Activated CD8-positive, alpha-beta memory T cell treated with anti-CD3 and anti-CD28 coated beads, Interleukin-2, amount 10 ng/mL, durations not matched to agents 7 days and 5 days (primary cell): ENCODE measurements at regions not wholly inside any gene's neighbourhood (a gene's known extent, or its start where the extent isn't known, plus 50 kb on each side); places are given as distances from the start of the nearest gene placed in this dataset.

Source experiments
- ATAC-seq: fragments of 150-1000 bp; cut with Tn5 transposase; one replicate; pipeline ENCODE4 v1.10.0; 2021; ENCODE audit warnings: moderate library complexity
- CTCF ChIA-PET: fragments of 350-600 bp; sonication (Branson Sonifier 250); formaldehyde crosslinking; loops from one replicate; lab custom pipeline; 2021; ENCODE audit warnings: antibody characterized with exemption; lab: Charles Lee
- DNase-seq: peaks from one replicate; pipeline ENCODE4 v3.0.0-alpha.2; 2020
- H3K27ac Mint-ChIP-seq: one replicate; pipeline ENCODE4 v1.8.0; 2021; ENCODE audit warnings: mild to moderate bottlenecking, mixed read lengths
- H3K27me3 Mint-ChIP-seq: one replicate; pipeline ENCODE4 v1.8.0; 2021; ENCODE audit warnings: mixed read lengths
- H3K36me3 Mint-ChIP-seq: one replicate; pipeline ENCODE4 v1.8.0; 2021; ENCODE audit warnings: mild to moderate bottlenecking, mixed read lengths
- H3K4me1 Mint-ChIP-seq: one replicate; pipeline ENCODE4 v1.8.0; 2021; ENCODE audit warnings: mixed read lengths
- H3K4me3 Mint-ChIP-seq: one replicate; pipeline ENCODE4 v1.8.0; 2021; ENCODE audit warnings: mild to moderate bottlenecking, moderate library complexity, mixed read lengths
- H3K9me3 Mint-ChIP-seq: one replicate; pipeline ENCODE4 v1.8.0; 2022; ENCODE audit warnings: low read depth, mixed read lengths

GRCh38 chr9:95749493-95749892 is 126.0 kb upstream of the ERCC6L2 start:
- Mint-ChIP-seq H3K36me3 (no peaks in the 10 kb centered on the region), H3K9me3 (no peaks in the 10 kb centered on the region), H3K4me1 (peaks cover 10% of the 10 kb centered on the region), H3K27me3 (peaks cover 34% of the 10 kb centered on the region), H3K27ac (no peak overlapping the region), H3K4me3 (no peak overlapping the region)
- ATAC-seq (no peak), DNase-seq (no peak)
- CTCF ChIA-PET, result no interaction called here

- H3K9me3 Mint-ChIP-seq, result no peaks in the 10 kb centered on the region
- H3K27me3 Mint-ChIP-seq, result peaks cover 35% of the 10 kb centered on the region
- CTCF ChIA-PET, result interaction anchor here (1.3 kb wide), 1 partner anchor 10 kb away, joined by 4 read pairs; no protein-coding TSS in a partner anchor
- no peak overlapping the region for H3K4me3 Mint-ChIP-seq
- H3K36me3 Mint-ChIP-seq, result no peaks in the 10 kb centered on the region
- no peak for ATAC-seq
- peaks cover 10% of the 10 kb centered on the region for H3K4me1 Mint-ChIP-seq
- H3K27ac Mint-ChIP-seq, result no peak overlapping the region
- DNase-seq, result no peak
Measured at GRCh38 chr9:95746408-95747180, 128.9 kb upstream of the ERCC6L2 start.

- CTCF ChIA-PET, result no interaction called here
- H3K27ac Mint-ChIP-seq, result no peak overlapping the region
Measured at GRCh38 chr9:95742821-95743220, 132.7 kb upstream of the ERCC6L2 start.

DNA sequence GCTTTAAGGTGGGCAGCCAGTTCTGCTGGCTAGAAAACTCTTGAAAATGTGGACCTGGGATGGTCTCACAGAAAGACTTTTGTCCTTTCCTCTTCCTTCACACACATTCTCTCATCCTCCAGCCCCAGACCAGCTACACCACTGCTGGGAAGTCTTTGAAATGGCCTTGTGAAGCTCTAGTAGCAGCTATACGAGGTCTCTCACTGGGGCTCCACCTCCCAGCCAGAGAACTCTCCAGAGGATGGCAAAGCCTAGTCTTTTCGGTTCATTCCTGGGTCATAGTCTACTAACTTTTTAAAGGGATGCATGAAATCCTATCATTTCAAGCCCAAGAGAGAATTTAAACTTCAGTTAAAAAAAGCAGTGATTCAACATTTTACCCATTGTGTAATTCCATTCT is 133.9 kb upstream of the ERCC6L2 start:
- CTCF ChIA-PET, result no interaction called here
- DNase-seq (no peak), ATAC-seq (no peak)
- H3K36me3 Mint-ChIP-seq, result no peaks in the 10 kb centered on the region
- peaks cover 8% of the 10 kb centered on the region for H3K4me1 Mint-ChIP-seq
- peaks cover 22% of the 10 kb centered on the region for H3K27me3 Mint-ChIP-seq
- H3K4me3 Mint-ChIP-seq, result no peak overlapping the region
- H3K27ac Mint-ChIP-seq, result no peak overlapping the region
- H3K9me3 Mint-ChIP-seq, result no peaks in the 10 kb centered on the region

More at GRCh38 chr9:95742821-95743220, 132.7 kb upstream of the ERCC6L2 start:
- H3K27me3 Mint-ChIP-seq, result peaks cover 25% of the 10 kb centered on the region
- no peaks in the 10 kb centered on the region for H3K9me3 Mint-ChIP-seq
- peaks cover 8% of the 10 kb centered on the region for H3K4me1 Mint-ChIP-seq
- no peak overlapping the region for H3K4me3 Mint-ChIP-seq
- ATAC-seq (no peak), DNase-seq (no peak)
- H3K36me3 Mint-ChIP-seq, result no peaks in the 10 kb centered on the region

GRCh38 chr9:95740217-95741004 is 135.1 kb upstream of the ERCC6L2 start:
- no peak overlapping the region for H3K27ac Mint-ChIP-seq
- H3K27me3 Mint-ChIP-seq, result peaks cover 25% of the 10 kb centered on the region
- no peak overlapping the region for H3K4me3 Mint-ChIP-seq
- CTCF ChIA-PET, result no interaction called here
- no peaks in the 10 kb centered on the region for H3K9me3 Mint-ChIP-seq
- ATAC-seq, result no peak
- DNase-seq, result no peak
- no peaks in the 10 kb centered on the region for H3K36me3 Mint-ChIP-seq
- peaks cover 8% of the 10 kb centered on the region for H3K4me1 Mint-ChIP-seq

DNA sequence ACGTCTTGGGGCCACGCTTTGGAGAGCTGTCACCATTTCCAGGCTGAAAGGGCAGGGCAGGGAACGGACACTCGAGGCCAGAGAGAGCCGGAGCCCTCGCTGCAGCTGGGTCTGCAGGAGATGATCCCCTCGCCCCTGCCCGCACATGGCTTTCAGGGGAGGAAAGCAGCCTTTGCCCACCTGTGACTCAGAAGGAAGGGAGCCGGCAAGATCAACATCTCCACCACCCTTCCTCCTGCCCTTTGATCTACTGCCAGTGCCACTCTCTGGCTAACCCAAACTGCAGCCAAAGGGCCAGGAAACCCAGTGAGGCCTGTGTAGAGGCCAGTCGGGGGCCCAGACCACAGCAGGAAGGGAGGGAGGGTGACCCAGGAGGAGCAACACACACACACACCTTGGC is 137.1 kb upstream of the ERCC6L2 start:
- CTCF ChIA-PET, result interaction anchor here (1.1 to 2.3 kb wide), 2 partner anchors 11 to 610 kb away, joined by 3 to 5 read pairs; no protein-coding TSS in a partner anchor
- DNase-seq (no peak), ATAC-seq (no peak)
- Mint-ChIP-seq H3K9me3 (no peaks in the 10 kb centered on the region), H3K36me3 (no peaks in the 10 kb centered on the region), H3K4me3 (no peak overlapping the region), H3K27ac (no peak overlapping the region), H3K27me3 (peaks cover 29% of the 10 kb centered on the region), H3K4me1 (peaks cover 8% of the 10 kb centered on the region)

- H3K27ac Mint-ChIP-seq, result no peak overlapping the region
- DNase-seq (no peak), ATAC-seq (no peak)
- CTCF ChIA-PET, result interaction anchor here (1.0 to 1.1 kb wide), 2 partner anchors 10 to 480 kb away, joined by 3 to 6 read pairs; no protein-coding TSS in a partner anchor
- no peak overlapping the region for H3K4me3 Mint-ChIP-seq
- H3K4me1 Mint-ChIP-seq, result peaks cover 8% of the 10 kb centered on the region
- peaks cover 34% of the 10 kb centered on the region for H3K27me3 Mint-ChIP-seq
- H3K36me3 Mint-ChIP-seq, result no peaks in the 10 kb centered on the region
- H3K9me3 Mint-ChIP-seq, result no peaks in the 10 kb centered on the region
Measured at GRCh38 chr9:95736891-95737522, 138.5 kb upstream of the ERCC6L2 start.

- Mint-ChIP-seq H3K9me3 (no peaks in the 10 kb centered on the region), H3K36me3 (no peaks in the 10 kb centered on the region), H3K4me1 (peaks cover 8% of the 10 kb centered on the region), H3K27ac (no peak overlapping the region), H3K27me3 (peaks cover 37% of the 10 kb centered on the region), H3K4me3 (no peak overlapping the region)
- DNase-seq, result no peak
- CTCF ChIA-PET, result interaction anchor here (1.0 to 1.1 kb wide), 2 partner anchors 9 to 481 kb away, joined by 3 to 6 read pairs; no protein-coding TSS in a partner anchor
- no peak for ATAC-seq
Measured at GRCh38 chr9:95736370-95736769, 139.1 kb upstream of the ERCC6L2 start.

DNA sequence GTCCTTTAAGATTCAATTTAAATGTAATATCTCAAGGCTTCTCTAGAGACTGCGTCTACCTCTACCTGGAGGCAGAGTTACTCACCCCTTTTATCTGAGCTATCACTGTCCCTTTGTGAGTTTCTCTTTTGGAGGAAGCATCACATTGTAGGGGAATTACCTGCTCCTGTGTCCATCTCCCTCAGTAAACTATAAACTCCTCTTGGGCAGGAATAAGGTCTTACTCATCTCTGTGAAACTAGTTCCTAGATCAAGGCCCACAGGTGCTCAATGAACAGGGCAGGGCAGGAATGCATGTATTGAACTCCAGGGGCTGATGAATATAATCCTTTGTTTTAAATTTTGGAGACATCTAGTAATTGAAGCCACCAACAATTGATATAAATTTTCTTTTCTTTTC is 139.8 kb upstream of the ERCC6L2 start:
- ATAC-seq (no peak), DNase-seq (no peak)
- H3K4me3 Mint-ChIP-seq, result no peak overlapping the region
- CTCF ChIA-PET, result interaction anchor here (1.0 kb wide), 1 partner anchor 482 kb away, joined by 3 read pairs; no protein-coding TSS in a partner anchor
- H3K27ac Mint-ChIP-seq, result no peak overlapping the region
- peaks cover 1% of the 10 kb centered on the region for H3K36me3 Mint-ChIP-seq
- H3K27me3 Mint-ChIP-seq, result peaks cover 41% of the 10 kb centered on the region
- peaks cover 5% of the 10 kb centered on the region for H3K4me1 Mint-ChIP-seq
- peaks cover 2% of the 10 kb centered on the region for H3K9me3 Mint-ChIP-seq

DNA sequence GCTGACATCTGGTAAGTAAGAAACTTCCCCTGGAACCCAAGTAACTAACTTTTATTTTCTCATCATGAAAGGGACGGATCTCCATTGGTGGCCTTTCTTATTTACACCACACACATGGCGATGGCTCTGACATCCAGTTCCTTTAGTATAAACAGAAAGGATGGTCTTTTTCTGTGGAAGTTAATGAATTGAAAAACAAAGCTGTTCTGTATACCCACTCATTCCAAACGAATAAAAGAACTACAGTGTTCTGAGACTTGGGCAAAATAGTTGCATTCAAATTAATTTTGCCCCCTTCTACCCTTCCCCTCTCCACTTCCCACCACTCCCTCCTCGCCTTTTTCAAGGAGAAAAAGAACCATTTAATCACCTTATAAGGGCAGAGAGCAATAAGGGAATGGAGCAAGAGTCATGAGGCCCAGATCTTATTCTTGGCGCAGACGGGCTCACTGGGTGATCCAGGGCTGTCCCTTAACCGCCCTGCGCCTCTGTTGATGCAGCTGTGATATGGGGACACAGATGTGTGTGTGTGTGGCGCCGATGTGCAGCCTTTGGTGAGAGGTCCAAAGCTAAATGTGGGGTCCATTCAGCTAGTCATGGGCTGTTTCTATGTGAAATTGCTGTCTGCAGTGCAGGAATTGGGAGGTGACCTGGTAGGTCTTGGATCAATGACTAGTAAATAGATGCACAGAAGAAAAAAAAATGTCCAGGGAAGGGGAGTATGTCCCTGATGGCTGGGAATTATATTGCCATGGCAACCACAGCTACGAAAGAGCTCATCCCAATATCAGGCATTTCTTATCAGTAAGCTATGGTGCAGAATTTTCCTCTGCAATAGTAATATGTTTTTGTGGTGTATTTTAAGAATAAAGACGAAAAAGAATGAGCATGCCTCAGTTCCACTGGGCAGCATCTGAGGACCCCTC is 141.5 kb upstream of the ERCC6L2 start:
- Mint-ChIP-seq H3K36me3 (peaks cover 3% of the 10 kb centered on the region), H3K27me3 (peaks cover 42% of the 10 kb centered on the region), H3K4me3 (no peak overlapping the region), H3K27ac (no peak overlapping the region), H3K4me1 (no peaks in the 10 kb centered on the region), H3K9me3 (peaks cover 5% of the 10 kb centered on the region)
- CTCF ChIA-PET, result no interaction called here
- ATAC-seq (no peak), DNase-seq (no peak)

DNA sequence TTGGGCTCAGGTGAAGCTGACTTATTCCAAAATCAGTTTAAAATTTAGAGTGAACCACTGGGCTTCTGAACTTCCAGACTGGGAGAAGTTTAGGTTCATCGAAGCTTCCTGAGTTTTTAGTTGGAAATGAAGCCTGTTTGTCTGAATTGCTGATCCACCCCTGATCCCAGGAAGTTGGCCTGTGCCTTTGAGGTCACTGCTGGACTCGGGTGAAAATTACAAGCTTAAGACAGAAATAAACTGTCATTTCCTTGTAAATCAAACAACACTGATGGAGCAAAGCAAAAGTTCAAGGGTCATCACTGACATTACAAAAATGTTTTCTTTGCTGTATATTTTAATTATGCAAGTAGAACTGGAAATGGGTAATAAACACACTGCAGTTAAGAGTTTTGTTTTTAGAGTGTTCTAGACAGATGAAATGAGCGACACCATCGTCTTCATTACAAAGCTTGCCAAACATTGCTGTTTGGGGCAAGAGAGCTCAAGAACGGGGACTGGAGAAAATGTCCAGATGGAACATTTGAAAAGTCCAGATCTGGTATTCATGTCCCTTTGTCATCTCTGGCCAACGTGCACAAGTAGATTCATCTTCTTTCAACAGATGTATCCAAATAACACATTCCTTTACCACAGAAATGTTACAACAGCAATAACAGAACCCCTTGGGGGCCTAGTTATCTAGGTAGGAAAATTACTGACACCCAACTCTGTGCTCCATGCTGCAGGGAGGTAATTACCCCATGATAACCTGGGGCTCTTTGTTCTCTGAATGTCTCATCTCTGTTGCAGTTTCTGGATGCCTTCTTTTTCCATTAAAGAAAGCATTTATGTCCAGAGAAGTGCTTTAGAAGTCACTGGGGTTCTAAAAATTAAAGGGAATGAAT is 142.4 kb upstream of the ERCC6L2 start:
- DNase-seq (no peak), ATAC-seq (no peak)
- peaks cover 5% of the 10 kb centered on the region for H3K9me3 Mint-ChIP-seq
- H3K4me3 Mint-ChIP-seq, result no peak overlapping the region
- H3K36me3 Mint-ChIP-seq, result peaks cover 5% of the 10 kb centered on the region
- H3K4me1 Mint-ChIP-seq, result no peaks in the 10 kb centered on the region
- peaks cover 42% of the 10 kb centered on the region for H3K27me3 Mint-ChIP-seq
- H3K27ac Mint-ChIP-seq, result no peak overlapping the region
- CTCF ChIA-PET, result no interaction called here

DNA sequence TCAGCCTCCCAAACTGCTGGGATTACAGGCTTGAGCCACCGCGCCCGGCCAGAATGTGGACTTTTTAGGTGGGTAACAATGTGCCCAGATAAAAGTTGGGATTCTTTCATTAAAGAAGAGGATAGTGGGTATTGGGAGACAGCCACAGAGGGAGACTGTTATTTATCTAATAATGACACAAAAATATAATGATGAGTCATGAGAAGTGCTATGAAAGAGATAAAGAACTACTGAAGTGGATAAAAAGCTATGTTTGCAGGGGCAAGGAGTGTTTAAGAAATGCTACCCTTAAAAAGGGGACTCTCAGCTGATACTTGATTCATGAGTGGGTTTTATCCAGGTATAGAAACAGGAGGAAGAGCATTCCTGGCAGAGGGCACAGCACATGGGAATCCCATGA is 143.6 kb upstream of the ERCC6L2 start:
- peaks cover 8% of the 10 kb centered on the region for H3K36me3 Mint-ChIP-seq
- peaks cover 5% of the 10 kb centered on the region for H3K9me3 Mint-ChIP-seq
- DNase-seq (no peak), ATAC-seq (no peak)
- H3K27me3 Mint-ChIP-seq, result peaks cover 43% of the 10 kb centered on the region
- no peak overlapping the region for H3K27ac Mint-ChIP-seq
- H3K4me1 Mint-ChIP-seq, result peaks cover 3% of the 10 kb centered on the region
- H3K4me3 Mint-ChIP-seq, result no peak overlapping the region
- CTCF ChIA-PET, result interaction anchor here (1.0 kb wide), 1 partner anchor 23 kb away, joined by 3 read pairs; no protein-coding TSS in a partner anchor
